Thyroid gland (tissue), 4 donors: ENCODE measurements at regions not wholly inside any gene's neighbourhood (a gene's known extent, or its start where the extent isn't known, plus 50 kb on each side); places are given as distances from the start of the nearest gene placed in this dataset.

Experiments used
- DNase-seq, 2 donors: peaks; one replicate each; pipeline ENCODE4 v3.0.0-alpha.2; 2019
- H3K27ac ChIP-seq, 3 donors: fragments of 200-600 bp; sonication (generic); 1 replicate in 2 of 3; 2 replicates in 1 of 3; pipeline ENCODE4 v1.5.1; 2016 to 2019; ENCODE audit warnings: mild to moderate bottlenecking in 1 of 3, moderate library complexity in 1 of 3
- H3K27me3 ChIP-seq: fragments of 200-600 bp; sonication (generic); one replicate; pipeline ENCODE4 v1.5.1; 2019
- H3K36me3 ChIP-seq, 2 donors: fragments of 200-600 bp; sonication (generic); one replicate each; pipeline ENCODE4 v1.5.1; 2016 to 2019
- H3K4me1 ChIP-seq, 2 donors: fragments of 200-600 bp; sonication (generic); one replicate each; pipeline ENCODE4 v1.5.1; 2017 to 2019
- H3K4me3 ChIP-seq, 3 donors: fragments of 200-600 bp; sonication (generic); replicated peaks in 1 of 3; 1 replicate in 2 of 3; 2 replicates in 1 of 3; pipeline ENCODE4 v1.5.1; 2016; ENCODE audit warnings: mild to moderate bottlenecking in 1 of 3
- H3K9me3 ChIP-seq: fragments of 200-600 bp; sonication (generic); one replicate; pipeline ENCODE4 v1.5.1; 2017
- CTCF ChIP-seq, 6 experiments: fragments of 200-600 bp in 3 of 6; fragments of 450-650 bp in 3 of 6; sonication (generic) in 3 of 6; IDR thresholded peaks; one replicate each; pipeline ENCODE4 v1.5.1; 2016 to 2019; ENCODE audit warnings: antibody characterized with exemption in 6 of 6, mild to moderate bottlenecking in 2 of 6, inconsistent platforms in 1 of 6, moderate library complexity in 1 of 6
- POLR2A ChIP-seq, 2 donors: fragments of 450-650 bp; IDR thresholded peaks; one replicate each; pipeline ENCODE4 v1.6.1; 2017; ENCODE audit warnings: antibody characterized with exemption in 2 of 2, mild to moderate bottlenecking in 2 of 2, moderate library complexity in 1 of 2
- WGBS, 2 donors: methylation state at CpG; one replicate each; pipeline ENCODE4 v1.1.5; 2017; 5-methylcytosine and 5-hydroxymethylcytosine counted together
- intact Hi-C: fragments of 100-400 bp; cut with DNase I; formaldehyde crosslinking; loops from one replicate; pipeline ENCODE4 v1.15.1; 2023

GRCh38 chr2:155379494-155379893, 681.0 kb downstream of the KCNJ3 start:
- Histone ChIP-seq H3K36me3 (no peaks in the 10 kb centered on the region), H3K9me3 (no peaks in the 10 kb centered on the region), H3K27ac (no peak overlapping the region), H3K4me1 (no peaks in the 10 kb centered on the region), H3K4me3 (no peak overlapping the region), H3K27me3 (no peaks in the 10 kb centered on the region)
- WGBS, 2 donors: 74 to 78% methylated on average over 2 of the region's 2 CpGs
- intact Hi-C loops: no loop called here
- TF ChIP-seq POLR2A (IDR thresholded peaks at IDR 0.05) (no peak), CTCF (IDR thresholded peaks at IDR 0.05) (no peak)
- DNase-seq: no peak

- no peak overlapping the region for H3K4me3 ChIP-seq
- H3K27me3 ChIP-seq: no peaks in the 10 kb centered on the region
- intact Hi-C loops: no loop called here
- no peaks in the 10 kb centered on the region for H3K4me1 ChIP-seq
- TF ChIP-seq CTCF (IDR thresholded peaks at IDR 0.05): no peak
- TF ChIP-seq POLR2A (IDR thresholded peaks at IDR 0.05): no peak
- DNase-seq: no peak
- 88 to 92% methylated on average over 1 of the region's 1 CpG for WGBS, 2 donors
- H3K27ac ChIP-seq: no peak overlapping the region
- no peaks in the 10 kb centered on the region for H3K9me3 ChIP-seq
- H3K36me3 ChIP-seq: no peaks in the 10 kb centered on the region
Measured at GRCh38 chr2:155377931-155378444, 679.5 kb downstream of the KCNJ3 start.

- no peak for DNase-seq
- TF ChIP-seq POLR2A (IDR thresholded peaks at IDR 0.05) (no peak), CTCF (IDR thresholded peaks at IDR 0.05) (peak in 3 of 6 experiments; percentile 39 to 46 (median 46))
- H3K36me3 ChIP-seq: no peaks in the 10 kb centered on the region
- H3K27ac ChIP-seq: no peak overlapping the region
- no peaks in the 10 kb centered on the region for H3K9me3 ChIP-seq
- no peaks in the 10 kb centered on the region for H3K27me3 ChIP-seq
- 73 to 74% methylated on average over 5 of the region's 5 CpGs for WGBS, 2 donors
- no peak overlapping the region for H3K4me3 ChIP-seq
- H3K4me1 ChIP-seq: no peaks in the 10 kb centered on the region
- intact Hi-C loops: no loop called here
Measured at GRCh38 chr2:155377266-155377680, 678.8 kb downstream of the KCNJ3 start.

- no peaks in the 10 kb centered on the region for H3K9me3 ChIP-seq
- no peak overlapping the region for H3K4me3 ChIP-seq
- no peak overlapping the region for H3K27ac ChIP-seq
- H3K36me3 ChIP-seq: no peaks in the 10 kb centered on the region
- WGBS, 2 donors: 39 to 44% methylated on average over 2 of the region's 2 CpGs
- TF ChIP-seq CTCF (IDR thresholded peaks at IDR 0.05) (no peak), POLR2A (IDR thresholded peaks at IDR 0.05) (no peak)
- DNase-seq: no peak
- H3K27me3 ChIP-seq: no peaks in the 10 kb centered on the region
- no peaks in the 10 kb centered on the region for H3K4me1 ChIP-seq
- intact Hi-C loops: no loop called here
Measured at GRCh38 chr2:155372969-155373368, 674.5 kb downstream of the KCNJ3 start.

- intact Hi-C loops: no loop called here
- no peaks in the 10 kb centered on the region for H3K4me1 ChIP-seq
- H3K27ac ChIP-seq: no peak overlapping the region
- no peaks in the 10 kb centered on the region for H3K27me3 ChIP-seq
- 62 to 63% methylated on average over 1 of the region's 1 CpG for WGBS, 2 donors
- no peaks in the 10 kb centered on the region for H3K36me3 ChIP-seq
- TF ChIP-seq CTCF (IDR thresholded peaks at IDR 0.05) (peak in 2 of 6 experiments; percentile 29 to 32), POLR2A (IDR thresholded peaks at IDR 0.05) (no peak)
- DNase-seq: no peak
- no peak overlapping the region for H3K4me3 ChIP-seq
- H3K9me3 ChIP-seq: no peaks in the 10 kb centered on the region
Measured at GRCh38 chr2:155368934-155369333, 670.4 kb downstream of the KCNJ3 start.
